ENCODE measurements at regions not wholly inside any gene's neighbourhood (a gene's known extent, or its start where the extent isn't known, plus 50 kb on each side); places are given as distances from the start of the nearest gene placed in this dataset.

- Histone ChIP-seq H3K36me3 (no peaks in the 10 kb centered on the region), H3K4me3 (ENCODE audit: low read depth, low read length) (no peak overlapping the region), H3K9me3 (ENCODE audit: severe bottlenecking) (no peaks in the 10 kb centered on the region), H3K27me3 (ENCODE audit: insufficient read depth, low read depth, severe bottlenecking) (no peaks in the 10 kb centered on the region), H3K27ac (no peak overlapping the region)
- TF ChIP-seq CTCF (IDR thresholded peaks at IDR 0.05; ENCODE audit: low read depth, low read length), result no peak
- DNase-seq, result no peak
Measured at GRCh38 chr2:186044761-186045160, 306.2 kb downstream of the FSIP2 start.

GRCh38 chr2:186052930-186053329, 314.3 kb downstream of the FSIP2 start:
- no peaks in the 10 kb centered on the region for H3K36me3 ChIP-seq
- H3K9me3 ChIP-seq (ENCODE audit: severe bottlenecking), result no peaks in the 10 kb centered on the region
- no peak overlapping the region for H3K27ac ChIP-seq
- H3K4me3 ChIP-seq (ENCODE audit: low read depth, low read length), result no peak overlapping the region
- no peak for TF ChIP-seq CTCF (IDR thresholded peaks at IDR 0.05; ENCODE audit: low read depth, low read length)
- DNase-seq, result no peak
- no peaks in the 10 kb centered on the region for H3K27me3 ChIP-seq (ENCODE audit: insufficient read depth, low read depth, severe bottlenecking)

GRCh38 chr2:186058614-186059013, 320.0 kb downstream of the FSIP2 start:
- no peak overlapping the region for H3K27ac ChIP-seq
- H3K4me3 ChIP-seq (ENCODE audit: low read depth, low read length), result no peak overlapping the region
- no peak for DNase-seq
- no peaks in the 10 kb centered on the region for H3K36me3 ChIP-seq
- no peak for TF ChIP-seq CTCF (IDR thresholded peaks at IDR 0.05; ENCODE audit: low read depth, low read length)
- no peaks in the 10 kb centered on the region for H3K27me3 ChIP-seq (ENCODE audit: insufficient read depth, low read depth, severe bottlenecking)
- H3K9me3 ChIP-seq (ENCODE audit: severe bottlenecking), result no peaks in the 10 kb centered on the region

GRCh38 chr2:186059096-186059495, 320.5 kb downstream of the FSIP2 start:
- no peaks in the 10 kb centered on the region for H3K36me3 ChIP-seq

GRCh38 chr2:186060744-186061440, 322.3 kb downstream of the FSIP2 start:
- no peaks in the 10 kb centered on the region for H3K27me3 ChIP-seq (ENCODE audit: insufficient read depth, low read depth, severe bottlenecking)
- H3K36me3 ChIP-seq, result no peaks in the 10 kb centered on the region
- no peak overlapping the region for H3K27ac ChIP-seq
- TF ChIP-seq CTCF (IDR thresholded peaks at IDR 0.05; ENCODE audit: low read depth, low read length), result no peak
- no peaks in the 10 kb centered on the region for H3K9me3 ChIP-seq (ENCODE audit: severe bottlenecking)
- DNase-seq, result no peak
- no peak overlapping the region for H3K4me3 ChIP-seq (ENCODE audit: low read depth, low read length)

More at GRCh38 chr2:186059096-186059495, 320.5 kb downstream of the FSIP2 start:
- Histone ChIP-seq H3K27me3 (ENCODE audit: insufficient read depth, low read depth, severe bottlenecking) (no peaks in the 10 kb centered on the region), H3K27ac (no peak overlapping the region), H3K4me3 (ENCODE audit: low read depth, low read length) (no peak overlapping the region), H3K9me3 (ENCODE audit: severe bottlenecking) (no peaks in the 10 kb centered on the region)
- no peak for TF ChIP-seq CTCF (IDR thresholded peaks at IDR 0.05; ENCODE audit: low read depth, low read length)
- DNase-seq, result no peak

GRCh38 chr2:186064507-186064906, 325.9 kb downstream of the FSIP2 start:
- Histone ChIP-seq H3K27ac (no peak overlapping the region), H3K36me3 (no peaks in the 10 kb centered on the region), H3K4me3 (ENCODE audit: low read depth, low read length) (no peak overlapping the region), H3K27me3 (ENCODE audit: insufficient read depth, low read depth, severe bottlenecking) (no peaks in the 10 kb centered on the region), H3K9me3 (ENCODE audit: severe bottlenecking) (no peaks in the 10 kb centered on the region)
- no peak for DNase-seq
- no peak for TF ChIP-seq CTCF (IDR thresholded peaks at IDR 0.05; ENCODE audit: low read depth, low read length)
